Hematopoietic multipotent progenitor cell treated with erythropoietin and hydrocortisone succinate and interleukin-3 and kit ligand, for 6 days (in vitro differentiated cells): ENCODE measurements at regions not wholly inside any gene's neighbourhood (a gene's known extent, or its start where the extent isn't known, plus 50 kb on each side); places are given as distances from the start of the nearest gene placed in this dataset.

ENCODE experiments used
- DNase-seq: peaks from one replicate; pipeline ENCODE4 v3.0.0-alpha.2; 2015

- no peak for DNase-seq
Measured at GRCh38 chr9:87122947-87123685, 175.8 kb upstream of the GAS1 start.

- DNase-seq, result no peak
Measured at GRCh38 chr9:87123830-87124229, 176.5 kb upstream of the GAS1 start.

GRCh38 chr9:87125819-87126218, 178.5 kb upstream of the GAS1 start:
- no peak for DNase-seq

- DNase-seq, result no peak
Measured at GRCh38 chr9:87127543-87127942, 180.2 kb upstream of the GAS1 start.

- DNase-seq, result no peak
Measured at GRCh38 chr9:87127978-87128614, 180.8 kb upstream of the GAS1 start.

GRCh38 chr9:87128844-87129493, 181.7 kb upstream of the GAS1 start:
- no peak for DNase-seq

GRCh38 chr9:87135074-87135473, 187.8 kb upstream of the GAS1 start:
- DNase-seq, result no peak

GRCh38 chr9:87137718-87138117, 190.4 kb upstream of the GAS1 start:
- no peak for DNase-seq

GRCh38 chr9:87138128-87139040, 191.1 kb upstream of the GAS1 start:
- no peak for DNase-seq

GRCh38 chr9:87139099-87139730, 191.9 kb upstream of the GAS1 start:
- no peak for DNase-seq

GRCh38 chr9:87140142-87140541, 192.8 kb upstream of the GAS1 start:
- no peak for DNase-seq

- no peak for DNase-seq
Measured at GRCh38 chr9:87140605-87141109, 193.4 kb upstream of the GAS1 start.

- DNase-seq, result no peak
Measured at GRCh38 chr9:87141124-87141523, 193.8 kb upstream of the GAS1 start.

GRCh38 chr9:87146933-87147332, 199.6 kb upstream of the GAS1 start:
- no peak for DNase-seq

- no peak for DNase-seq
Measured at GRCh38 chr9:87147839-87148238, 200.5 kb upstream of the GAS1 start.

GRCh38 chr9:87148331-87149104, 201.2 kb upstream of the GAS1 start:
- DNase-seq, result peak; percentile 11

- no peak for DNase-seq
Measured at GRCh38 chr9:87149799-87150198, 202.5 kb upstream of the GAS1 start.

- DNase-seq, result no peak
Measured at GRCh38 chr9:87152256-87152655, 204.9 kb upstream of the GAS1 start.

GRCh38 chr9:87156247-87156646, 208.9 kb upstream of the GAS1 start:
- no peak for DNase-seq

- DNase-seq, result no peak
Measured at GRCh38 chr9:87157366-87158031, 210.2 kb upstream of the GAS1 start.

GRCh38 chr9:87158765-87159164, 211.5 kb upstream of the GAS1 start:
- DNase-seq, result no peak
